Vagina (tissue), 2 donors: ENCODE measurements at regions not wholly inside any gene's neighbourhood (a gene's known extent, or its start where the extent isn't known, plus 50 kb on each side); places are given as distances from the start of the nearest gene placed in this dataset.

ENCODE experiments used
- POLR2A ChIP-seq, 2 donors: fragments of 450-650 bp; IDR thresholded peaks; one replicate each; pipeline ENCODE4 v1.6.1; 2017; ENCODE audit warnings: antibody characterized with exemption in 2 of 2, mild to moderate bottlenecking in 2 of 2, moderate library complexity in 2 of 2
- POLR2AphosphoS5 ChIP-seq, 2 donors: sonication (generic); formaldehyde crosslinking; IDR thresholded peaks; one replicate each; pipeline ENCODE4 v1.9.0; 2017; ENCODE audit warnings: antibody characterized with exemption in 2 of 2, mild to moderate bottlenecking in 2 of 2, low read depth in 1 of 2; ENCODE audit not compliant: insufficient read depth in 1 of 2
- TF ChIP-seq, protein P1 (sequence below), 3 experiments: fragments of 450-650 bp in 2 of 3; fragments of 200-600 bp in 1 of 3; sonication (generic) in 1 of 3; IDR thresholded peaks; one replicate each; pipeline ENCODE4 v1.5.1; 2017 to 2019; ENCODE audit warnings: antibody characterized with exemption in 3 of 3, mild to moderate bottlenecking in 2 of 3, moderate library complexity in 2 of 3

DNA sequence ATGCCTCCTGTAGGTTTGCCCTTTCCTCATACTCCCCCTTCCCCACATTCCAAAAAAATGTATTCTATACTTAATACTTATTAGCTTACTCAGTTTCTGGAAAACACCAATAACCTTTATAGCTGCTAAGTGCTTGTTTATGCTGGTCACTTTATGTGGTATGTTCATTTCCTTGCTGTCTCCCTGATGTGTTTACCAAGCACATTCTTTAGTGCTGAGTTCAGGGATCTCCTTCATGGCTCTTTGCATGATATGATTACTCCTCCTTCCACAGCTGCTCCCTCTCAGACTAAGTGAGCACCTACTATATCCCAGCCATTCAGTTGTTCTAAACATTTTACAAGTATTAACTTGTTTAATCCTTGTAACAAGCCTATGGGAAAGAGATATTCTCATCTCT, 698.3 kb upstream of the FANCL start:
- TF ChIP-seq, protein P1, sequence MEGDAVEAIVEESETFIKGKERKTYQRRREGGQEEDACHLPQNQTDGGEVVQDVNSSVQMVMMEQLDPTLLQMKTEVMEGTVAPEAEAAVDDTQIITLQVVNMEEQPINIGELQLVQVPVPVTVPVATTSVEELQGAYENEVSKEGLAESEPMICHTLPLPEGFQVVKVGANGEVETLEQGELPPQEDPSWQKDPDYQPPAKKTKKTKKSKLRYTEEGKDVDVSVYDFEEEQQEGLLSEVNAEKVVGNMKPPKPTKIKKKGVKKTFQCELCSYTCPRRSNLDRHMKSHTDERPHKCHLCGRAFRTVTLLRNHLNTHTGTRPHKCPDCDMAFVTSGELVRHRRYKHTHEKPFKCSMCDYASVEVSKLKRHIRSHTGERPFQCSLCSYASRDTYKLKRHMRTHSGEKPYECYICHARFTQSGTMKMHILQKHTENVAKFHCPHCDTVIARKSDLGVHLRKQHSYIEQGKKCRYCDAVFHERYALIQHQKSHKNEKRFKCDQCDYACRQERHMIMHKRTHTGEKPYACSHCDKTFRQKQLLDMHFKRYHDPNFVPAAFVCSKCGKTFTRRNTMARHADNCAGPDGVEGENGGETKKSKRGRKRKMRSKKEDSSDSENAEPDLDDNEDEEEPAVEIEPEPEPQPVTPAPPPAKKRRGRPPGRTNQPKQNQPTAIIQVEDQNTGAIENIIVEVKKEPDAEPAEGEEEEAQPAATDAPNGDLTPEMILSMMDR (IDR thresholded peaks at IDR 0.05): no peak
- TF ChIP-seq POLR2A (IDR thresholded peaks at IDR 0.05): no peak
- TF ChIP-seq POLR2AphosphoS5 (IDR thresholded peaks at IDR 0.05; ENCODE audit: insufficient read depth in 1 of 2, low read depth in 1 of 2): no peak
